CD4-positive, alpha-beta T cell (primary cell): ENCODE measurements at regions not wholly inside any gene's neighbourhood (a gene's known extent, or its start where the extent isn't known, plus 50 kb on each side); places are given as distances from the start of the nearest gene placed in this dataset.

ENCODE experiments used
- ATAC-seq: fragments of 200-7000 bp; cut with Tn5 transposase; one replicate; pipeline ENCODE4 v1.10.0; 2022; ENCODE audit warnings: mild to moderate bottlenecking; ENCODE audit not compliant: poor library complexity
- CTCF ChIA-PET: fragments of 350-600 bp; sonication (Branson Sonifier 250); formaldehyde crosslinking; loops from one replicate; lab custom pipeline; 2021; ENCODE audit warnings: antibody characterized with exemption, inconsistent platforms; lab: Charles Lee
- POLR2A ChIA-PET: fragments of 350-600 bp; sonication (Branson Sonifier 250); formaldehyde crosslinking; loops from one replicate; lab custom pipeline; 2021; ENCODE audit warnings: antibody characterized with exemption, inconsistent platforms; lab: Charles Lee
- DNase-seq, 14 experiments: peaks; one replicate each; pipeline ENCODE4 v3.0.0-alpha.2; 2013 to 2020; ENCODE audit warnings: mixed read lengths in 2 of 14
- H3K27ac ChIP-seq, 2 donors: one replicate each; pipeline versions ENCODE4 v1.5.1 to v1.7.0; 2013; ENCODE audit warnings: low read length in 2 of 2, low read depth in 1 of 2, mild to moderate bottlenecking in 1 of 2
- H3K27me3 ChIP-seq, 2 experiments: 1 replicate in 1 of 2; 2 replicates in 1 of 2; pipeline versions ENCODE4 v1.6.1 to v1.7.0; 2013; ENCODE audit warnings: low read length in 2 of 2, control low read depth in 1 of 2, mild to moderate bottlenecking in 1 of 2, moderate library complexity in 1 of 2; ENCODE audit not compliant: insufficient read depth in 2 of 2, control insufficient read depth in 1 of 2
- H3K36me3 ChIP-seq: one replicate; pipeline ENCODE4 v1.6.1; 2013; ENCODE audit warnings: low read length, control low read depth; ENCODE audit not compliant: insufficient read depth
- H3K4me1 ChIP-seq: one replicate; pipeline ENCODE4 v1.6.1; 2013; ENCODE audit warnings: low read length, control low read depth; ENCODE audit not compliant: insufficient read depth
- H3K4me3 ChIP-seq: one replicate; pipeline ENCODE4 v1.5.1; 2013; ENCODE audit warnings: mild to moderate bottlenecking, low read length, moderate library complexity
- H3K9me3 ChIP-seq, 2 experiments: 1 replicate in 1 of 2; 2 replicates in 1 of 2; pipeline versions ENCODE4 v1.6.1 to v1.7.0; 2013; ENCODE audit warnings: low read length in 2 of 2, mild to moderate bottlenecking in 2 of 2, control low read depth in 1 of 2, moderate library complexity in 1 of 2; ENCODE audit not compliant: control insufficient read depth in 1 of 2, insufficient read depth in 1 of 2
- H3K27ac Mint-ChIP-seq: one replicate; pipeline ENCODE4 v1.8.0; 2020; ENCODE audit warnings: mixed read lengths
- H3K27me3 Mint-ChIP-seq: one replicate; pipeline ENCODE4 v1.8.0; 2021; ENCODE audit warnings: mixed read lengths
- H3K36me3 Mint-ChIP-seq: one replicate; pipeline ENCODE4 v1.8.0; 2021; ENCODE audit warnings: low read depth, mixed read lengths
- H3K4me1 Mint-ChIP-seq: one replicate; pipeline ENCODE4 v1.8.0; 2021; ENCODE audit warnings: low read depth, mixed read lengths
- H3K4me3 Mint-ChIP-seq: one replicate; pipeline ENCODE4 v1.8.0; 2020; ENCODE audit warnings: mild to moderate bottlenecking, mixed read lengths
- H3K9me3 Mint-ChIP-seq: one replicate; pipeline ENCODE4 v1.8.0; 2020; ENCODE audit warnings: mixed read lengths
- intact Hi-C, 2 experiments: fragments of 100-400 bp; cut with DNase I in 1 of 2; cut with micrococcal nuclease in 1 of 2; formaldehyde crosslinking; loops; one replicate each; pipeline versions ENCODE4 v1.15.1 to v1.9.0; 2023 to 2025; cut with DNase I, micrococcal nuclease
- TF ChIP-seq, protein P1 (sequence below): fragments of 200-600 bp; IDR thresholded peaks from one replicate; pipeline ENCODE4 v1.8.0; 2022; ENCODE audit warnings: antibody characterized with exemption, mild to moderate bottlenecking

DNA sequence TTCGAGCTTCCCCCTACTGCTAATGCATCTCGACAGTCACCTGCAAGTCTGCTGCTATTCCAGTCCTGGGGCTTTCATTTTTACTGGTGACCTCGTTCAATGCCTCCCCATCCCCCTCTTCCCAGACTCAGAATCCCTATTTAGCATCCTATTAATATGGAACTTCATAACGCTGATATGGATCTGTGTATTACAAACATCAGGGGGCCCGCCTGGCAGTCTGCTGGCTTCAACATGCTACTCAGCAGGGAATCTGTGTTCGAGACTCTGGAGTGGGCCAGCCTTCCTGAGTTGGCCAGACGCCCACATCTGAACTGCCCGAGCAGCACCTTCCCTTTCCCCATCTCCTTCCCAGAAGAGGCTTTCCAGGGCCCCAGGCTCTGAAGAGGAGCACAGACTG is 173.9 kb upstream of the PPARGC1A start:
- H3K27me3 ChIP-seq, result no peaks in the 10 kb centered on the region
- no peaks in the 10 kb centered on the region for H3K36me3 ChIP-seq
- H3K4me1 ChIP-seq, result no peaks in the 10 kb centered on the region
- ChIA-PET CTCF (no interaction called here), POLR2A (no interaction called here)
- H3K9me3 ChIP-seq, result peaks cover 0 to 7% of the 10 kb centered on the region in 2 experiments
- intact Hi-C loops, result no loop called here
- no peak overlapping the region for H3K27ac Mint-ChIP-seq
- no peaks in the 10 kb centered on the region for H3K4me1 Mint-ChIP-seq
- no peaks in the 10 kb centered on the region for H3K36me3 Mint-ChIP-seq
- no peaks in the 10 kb centered on the region for H3K27me3 Mint-ChIP-seq
- no peak overlapping the region for H3K4me3 ChIP-seq
- no peak overlapping the region for H3K27ac ChIP-seq
- TF ChIP-seq, protein P1, sequence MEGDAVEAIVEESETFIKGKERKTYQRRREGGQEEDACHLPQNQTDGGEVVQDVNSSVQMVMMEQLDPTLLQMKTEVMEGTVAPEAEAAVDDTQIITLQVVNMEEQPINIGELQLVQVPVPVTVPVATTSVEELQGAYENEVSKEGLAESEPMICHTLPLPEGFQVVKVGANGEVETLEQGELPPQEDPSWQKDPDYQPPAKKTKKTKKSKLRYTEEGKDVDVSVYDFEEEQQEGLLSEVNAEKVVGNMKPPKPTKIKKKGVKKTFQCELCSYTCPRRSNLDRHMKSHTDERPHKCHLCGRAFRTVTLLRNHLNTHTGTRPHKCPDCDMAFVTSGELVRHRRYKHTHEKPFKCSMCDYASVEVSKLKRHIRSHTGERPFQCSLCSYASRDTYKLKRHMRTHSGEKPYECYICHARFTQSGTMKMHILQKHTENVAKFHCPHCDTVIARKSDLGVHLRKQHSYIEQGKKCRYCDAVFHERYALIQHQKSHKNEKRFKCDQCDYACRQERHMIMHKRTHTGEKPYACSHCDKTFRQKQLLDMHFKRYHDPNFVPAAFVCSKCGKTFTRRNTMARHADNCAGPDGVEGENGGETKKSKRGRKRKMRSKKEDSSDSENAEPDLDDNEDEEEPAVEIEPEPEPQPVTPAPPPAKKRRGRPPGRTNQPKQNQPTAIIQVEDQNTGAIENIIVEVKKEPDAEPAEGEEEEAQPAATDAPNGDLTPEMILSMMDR, result no peak
- no peak overlapping the region for H3K4me3 Mint-ChIP-seq
- peaks cover 2% of the 10 kb centered on the region for H3K9me3 Mint-ChIP-seq
- no peak for ATAC-seq
- no peak for DNase-seq

DNA sequence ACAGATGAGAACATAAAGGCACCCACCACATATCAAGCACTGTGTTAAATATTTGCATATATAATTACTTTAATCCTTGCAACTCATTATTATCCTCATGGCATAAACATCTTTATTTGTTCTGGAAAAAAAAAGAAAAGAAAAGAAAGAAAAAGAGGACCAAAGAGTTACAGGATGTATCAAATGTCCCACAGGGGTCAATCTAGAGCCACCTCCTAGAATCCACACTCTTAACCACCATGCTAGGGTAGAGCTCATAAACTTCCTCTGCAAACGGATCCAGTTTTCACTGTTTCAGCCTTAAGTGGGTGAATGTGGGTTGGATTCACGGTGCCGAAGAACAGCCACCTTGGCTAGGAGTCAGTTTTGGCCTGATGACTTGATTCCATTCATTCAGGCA is 171.1 kb upstream of the PPARGC1A start:
- CTCF ChIA-PET, result no interaction called here

DNA sequence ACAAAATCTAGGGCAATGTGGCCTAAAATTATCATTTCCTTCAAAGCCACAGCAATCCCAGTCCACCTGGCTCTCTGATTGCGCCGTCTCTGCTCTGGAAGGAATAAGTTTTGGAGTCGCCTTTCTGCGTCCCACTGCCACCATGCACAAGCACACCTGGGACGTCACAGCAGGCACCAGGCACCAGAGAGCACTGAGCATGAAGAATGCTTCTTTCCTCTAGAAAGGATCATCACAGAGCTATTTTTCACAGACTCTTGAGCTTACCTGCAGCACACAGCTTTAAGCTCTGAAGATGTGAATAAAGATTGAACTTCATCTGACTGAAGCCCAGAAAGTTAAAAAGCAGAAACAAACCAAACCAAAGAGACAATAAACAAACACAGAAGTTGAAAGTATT is 170.0 kb upstream of the PPARGC1A start:
- no peak overlapping the region for H3K4me3 Mint-ChIP-seq
- Histone ChIP-seq H3K27me3 (no peaks in the 10 kb centered on the region), H3K27ac (no peak overlapping the region), H3K9me3 (peaks cover 0 to 11% of the 10 kb centered on the region in 2 experiments), H3K36me3 (no peaks in the 10 kb centered on the region), H3K4me3 (no peak overlapping the region), H3K4me1 (no peaks in the 10 kb centered on the region)
- intact Hi-C loops, result no loop called here
- CTCF ChIA-PET, result no interaction called here
- TF ChIP-seq, protein P1, result no peak
- peaks cover 2% of the 10 kb centered on the region for H3K9me3 Mint-ChIP-seq
- H3K4me1 Mint-ChIP-seq, result no peaks in the 10 kb centered on the region
- POLR2A ChIA-PET, result no interaction called here
- H3K27me3 Mint-ChIP-seq, result no peaks in the 10 kb centered on the region
- H3K36me3 Mint-ChIP-seq, result no peaks in the 10 kb centered on the region
- DNase-seq (no peak), ATAC-seq (no peak)
- H3K27ac Mint-ChIP-seq, result no peak overlapping the region

More for the DNA sequence above, 171.1 kb upstream of the PPARGC1A start:
- no peak overlapping the region for H3K4me3 Mint-ChIP-seq
- intact Hi-C loops, result no loop called here
- H3K27me3 ChIP-seq, result no peaks in the 10 kb centered on the region
- DNase-seq, result no peak
- H3K27me3 Mint-ChIP-seq, result no peaks in the 10 kb centered on the region
- H3K4me1 Mint-ChIP-seq, result no peaks in the 10 kb centered on the region
- TF ChIP-seq, protein P1, result no peak
- no peak overlapping the region for H3K27ac ChIP-seq
- POLR2A ChIA-PET, result no interaction called here
- H3K27ac Mint-ChIP-seq, result no peak overlapping the region
- H3K36me3 Mint-ChIP-seq, result no peaks in the 10 kb centered on the region
- no peaks in the 10 kb centered on the region for H3K4me1 ChIP-seq
- H3K36me3 ChIP-seq, result no peaks in the 10 kb centered on the region
- no peak for ATAC-seq
- H3K9me3 Mint-ChIP-seq, result peaks cover 2% of the 10 kb centered on the region
- peaks cover 0 to 11% of the 10 kb centered on the region in 2 experiments for H3K9me3 ChIP-seq
- no peak overlapping the region for H3K4me3 ChIP-seq
